ENCODE measurements at regions not wholly inside any gene's neighbourhood (a gene's known extent, or its start where the extent isn't known, plus 50 kb on each side); places are given as distances from the start of the nearest gene placed in this dataset.

- no peak for DNase-seq (ENCODE audit: low read depth)
- TF ChIP-seq CTCF (IDR thresholded peaks at IDR 0.05; ENCODE audit: insufficient read depth, low read depth, low read length, missing control alignments) = no peak
- H3K4me3 ChIP-seq (ENCODE audit: low read length) = no peak overlapping the region
Measured at GRCh38 chr4:96264941-96265463, 425.1 kb downstream of the PDHA2 start.

- no peak for TF ChIP-seq CTCF (IDR thresholded peaks at IDR 0.05; ENCODE audit: insufficient read depth, low read depth, low read length, missing control alignments)
- no peak overlapping the region for H3K4me3 ChIP-seq (ENCODE audit: low read length)
- DNase-seq (ENCODE audit: low read depth) = peak; percentile 3
Measured at GRCh38 chr4:96293806-96294205, 453.9 kb downstream of the PDHA2 start.

GRCh38 chr4:96295143-96295741 lies 455.3 kb downstream of the PDHA2 start:
- no peak for DNase-seq (ENCODE audit: low read depth)
- H3K4me3 ChIP-seq (ENCODE audit: low read length) = no peak overlapping the region
- TF ChIP-seq CTCF (IDR thresholded peaks at IDR 0.05; ENCODE audit: insufficient read depth, low read depth, low read length, missing control alignments) = no peak

- no peak overlapping the region for H3K4me3 ChIP-seq (ENCODE audit: low read length)
- no peak for TF ChIP-seq CTCF (IDR thresholded peaks at IDR 0.05; ENCODE audit: insufficient read depth, low read depth, low read length, missing control alignments)
- DNase-seq (ENCODE audit: low read depth) = no peak
Measured at GRCh38 chr4:96301715-96302114, 461.8 kb downstream of the PDHA2 start.

GRCh38 chr4:96305030-96305429 lies 465.1 kb downstream of the PDHA2 start:
- no peak for TF ChIP-seq CTCF (IDR thresholded peaks at IDR 0.05; ENCODE audit: insufficient read depth, low read depth, low read length, missing control alignments)
- no peak overlapping the region for H3K4me3 ChIP-seq (ENCODE audit: low read length)
- DNase-seq (ENCODE audit: low read depth) = no peak

GRCh38 chr4:96312046-96312685 lies 472.3 kb downstream of the PDHA2 start:
- TF ChIP-seq CTCF (IDR thresholded peaks at IDR 0.05; ENCODE audit: insufficient read depth, low read depth, low read length, missing control alignments) = no peak
- peak; percentile 8 for DNase-seq (ENCODE audit: low read depth)
- H3K4me3 ChIP-seq (ENCODE audit: low read length) = peak overlapping the region; percentile 9

- TF ChIP-seq CTCF (IDR thresholded peaks at IDR 0.05; ENCODE audit: insufficient read depth, low read depth, low read length, missing control alignments) = no peak
- DNase-seq (ENCODE audit: low read depth) = peak; percentile 17
- no peak overlapping the region for H3K4me3 ChIP-seq (ENCODE audit: low read length)
Measured at GRCh38 chr4:96315815-96316214, 475.9 kb downstream of the PDHA2 start.

All from epithelial cell of esophagus (primary cell).